Heart left ventricle (tissue), 16 donors: ENCODE measurements at regions not wholly inside any gene's neighbourhood (a gene's known extent, or its start where the extent isn't known, plus 50 kb on each side); places are given as distances from the start of the nearest gene placed in this dataset.

ENCODE experiments used
- ATAC-seq, 4 donors: fragments of 200-7000 bp; cut with Tn5 transposase; one replicate each; pipeline ENCODE4 v1.9.1; 2020 to 2022; ENCODE audit warnings: moderate library complexity in 4 of 4, mild to moderate bottlenecking in 3 of 4, moderate number of reproducible peaks in 1 of 4
- DNase-seq, 5 donors: peaks; one replicate each; pipeline ENCODE4 v3.0.0-alpha.2; 2020
- H3K27ac ChIP-seq, 12 donors: fragments of 200-600 bp; sonication (generic) in 4 of 12; one replicate each; pipeline versions ENCODE4 v1.5.0 to v1.8.0; 2016 to 2022; ENCODE audit warnings: mild to moderate bottlenecking in 2 of 12
- H3K27me3 ChIP-seq, 9 donors: fragments of 200-600 bp; sonication (generic) in 2 of 9; one replicate each; pipeline versions ENCODE4 v1.5.1 to v1.8.0; 2016 to 2022; ENCODE audit warnings: mild to moderate bottlenecking in 3 of 9
- H3K36me3 ChIP-seq, 9 donors: fragments of 200-600 bp; sonication (generic) in 2 of 9; one replicate each; pipeline versions ENCODE4 v1.5.0 to v1.8.0; 2018 to 2022; ENCODE audit warnings: mild to moderate bottlenecking in 2 of 9
- H3K4me1 ChIP-seq, 12 donors: fragments of 200-600 bp; sonication (generic) in 4 of 12; one replicate each; pipeline versions ENCODE4 v1.5.0 to v1.8.0; 2016 to 2022; ENCODE audit warnings: mild to moderate bottlenecking in 3 of 12
- H3K4me3 ChIP-seq, 12 donors: fragments of 200-600 bp; sonication (generic) in 4 of 12; one replicate each; pipeline versions ENCODE4 v1.5.0 to v1.8.0; 2017 to 2022; ENCODE audit warnings: mild to moderate bottlenecking in 9 of 12, moderate library complexity in 4 of 12
- H3K9me3 ChIP-seq, 12 donors: fragments of 200-600 bp; sonication (generic) in 4 of 12; one replicate each; pipeline versions ENCODE4 v1.5.0 to v1.8.0; 2016 to 2022; ENCODE audit warnings: mild to moderate bottlenecking in 1 of 12
- POLR2A ChIP-seq, 2 donors: fragments of 450-650 bp; IDR thresholded peaks; one replicate each; pipeline ENCODE4 v1.6.1; 2017; ENCODE audit warnings: antibody characterized with exemption in 2 of 2, mild to moderate bottlenecking in 2 of 2, moderate library complexity in 2 of 2
- WGBS, 4 donors: extraction: QIAGEN DNeasy Blood & Tissue Kit in 2 of 4; methylation state at CpG; one replicate each; pipeline versions ENCODE4 v1.1.5 to v1.1.7; 2013 to 2018; 5-methylcytosine and 5-hydroxymethylcytosine counted together
- intact Hi-C, 10 donors: fragments of 100-400 bp; cut with DNase I; formaldehyde crosslinking; loops; one replicate each; pipeline versions ENCODE4 v1.11.1 to v1.14.2; 2022
- TF ChIP-seq, protein P1 (sequence below), 12 donors: fragments of 200-600 bp; sonication (generic) in 4 of 12; IDR thresholded peaks; one replicate each; pipeline versions ENCODE4 v1.5.0 to v1.8.0; 2018 to 2022; ENCODE audit warnings: antibody characterized with exemption in 12 of 12, mild to moderate bottlenecking in 5 of 12
- donor health status: ischemic (EF 13 %, LVEDD 7.1; RV severe dilation, severe dysfunction).
- donor health status: healthy with polysubstance abuse.
- donor health status: DM: no; HTN: yes; CAD: no.
- donor health status: DM: no; HTN: no; CAD: no.
- donor health status: ischemic (EF 25% LVEDD 6.9; RV normal size, moderate dysfunction).
- donor health status: ischemic (EF 25% LVEDD 5.7; RV mildly dilated, moderate dysfunction).
- donor health status: healthy.
- donor health status: DM: yes; HTN: yes; CAD: no.
- donor health status: ischemic (EF 35%, LVEDD 5.7; RV mildly dilated, moderate dysfunction).
- donor health status: nonischemic (EF 11% LVEDD 7.7; RV severe dilation, severe dysfunction).
- donor health status: DM: yes; HTN: yes; CAD: no.
- donor health status: PGD.
- donor health status: ischemic (EF 29% LVEDD 5.4; RV normal size, mild dysfunction).
- donor health status: nonischemic (EF 23%, LVEDD 6.1; RV moderate dilation, normal function).

DNA sequence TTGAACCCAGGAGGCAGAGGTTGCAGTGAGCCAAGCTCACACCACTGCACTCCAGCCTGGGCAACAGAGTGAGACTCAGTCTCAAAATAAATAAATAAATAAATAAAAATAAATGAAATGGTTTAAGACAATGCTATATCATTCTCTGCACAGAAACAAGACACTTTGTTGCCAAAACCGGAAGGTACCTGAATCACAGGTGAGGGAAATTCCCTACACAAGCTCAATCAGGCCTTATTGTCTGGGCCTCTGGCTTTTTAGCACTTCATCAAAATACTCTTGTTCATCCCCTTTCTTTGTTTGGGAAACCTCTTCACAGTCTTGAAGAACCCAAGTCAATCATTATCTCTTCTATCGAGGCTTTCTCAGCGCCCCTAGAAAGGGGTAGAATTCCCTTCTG, 166.1 kb upstream of the NPSR1 start:
- Histone ChIP-seq H3K36me3 (no peaks in the 10 kb centered on the region), H3K27ac (no peak overlapping the region), H3K9me3 (no peaks in the 10 kb centered on the region), H3K27me3 (no peaks in the 10 kb centered on the region), H3K4me3 (no peak overlapping the region), H3K4me1 (no peaks in the 10 kb centered on the region)
- DNase-seq (no peak), ATAC-seq (no peak)
- intact Hi-C loops, result no loop called here
- 91 to 98% (median 94%) methylated on average over 3 of the region's 3 CpGs for WGBS, 4 donors
- TF ChIP-seq, protein P1, sequence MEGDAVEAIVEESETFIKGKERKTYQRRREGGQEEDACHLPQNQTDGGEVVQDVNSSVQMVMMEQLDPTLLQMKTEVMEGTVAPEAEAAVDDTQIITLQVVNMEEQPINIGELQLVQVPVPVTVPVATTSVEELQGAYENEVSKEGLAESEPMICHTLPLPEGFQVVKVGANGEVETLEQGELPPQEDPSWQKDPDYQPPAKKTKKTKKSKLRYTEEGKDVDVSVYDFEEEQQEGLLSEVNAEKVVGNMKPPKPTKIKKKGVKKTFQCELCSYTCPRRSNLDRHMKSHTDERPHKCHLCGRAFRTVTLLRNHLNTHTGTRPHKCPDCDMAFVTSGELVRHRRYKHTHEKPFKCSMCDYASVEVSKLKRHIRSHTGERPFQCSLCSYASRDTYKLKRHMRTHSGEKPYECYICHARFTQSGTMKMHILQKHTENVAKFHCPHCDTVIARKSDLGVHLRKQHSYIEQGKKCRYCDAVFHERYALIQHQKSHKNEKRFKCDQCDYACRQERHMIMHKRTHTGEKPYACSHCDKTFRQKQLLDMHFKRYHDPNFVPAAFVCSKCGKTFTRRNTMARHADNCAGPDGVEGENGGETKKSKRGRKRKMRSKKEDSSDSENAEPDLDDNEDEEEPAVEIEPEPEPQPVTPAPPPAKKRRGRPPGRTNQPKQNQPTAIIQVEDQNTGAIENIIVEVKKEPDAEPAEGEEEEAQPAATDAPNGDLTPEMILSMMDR (IDR thresholded peaks at IDR 0.05), result no peak

DNA sequence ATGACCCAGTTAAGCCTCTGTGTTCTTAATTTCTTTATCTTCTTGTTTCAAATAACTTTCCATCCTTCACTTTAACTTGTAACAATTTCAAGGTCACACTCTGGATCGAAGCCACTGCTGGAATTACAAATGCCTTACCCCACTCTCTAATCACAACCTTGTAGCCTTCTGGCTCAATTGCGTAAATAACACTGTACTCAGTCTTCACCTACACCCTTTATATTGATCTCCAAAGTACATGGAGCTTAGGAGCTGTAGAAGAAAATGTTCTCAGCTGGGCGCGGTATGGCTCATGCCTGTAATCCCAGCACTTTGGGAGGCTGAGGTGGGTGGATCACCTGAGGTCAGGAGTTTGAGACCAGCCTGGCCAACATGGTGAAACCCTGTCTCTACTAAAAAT, 164.3 kb upstream of the NPSR1 start:
- no peaks in the 10 kb centered on the region for H3K36me3 ChIP-seq
- ATAC-seq (no peak), DNase-seq (no peak)
- H3K9me3 ChIP-seq, result no peaks in the 10 kb centered on the region
- no peak overlapping the region for H3K27ac ChIP-seq
- WGBS, 4 donors, result 83 to 88% (median 86%) methylated on average over 4 of the region's 4 CpGs
- intact Hi-C loops, result no loop called here
- TF ChIP-seq, protein P1 (IDR thresholded peaks at IDR 0.05), result no peak
- TF ChIP-seq POLR2A (IDR thresholded peaks at IDR 0.05), result no peak
- no peaks in the 10 kb centered on the region for H3K27me3 ChIP-seq
- no peaks in the 10 kb centered on the region for H3K4me1 ChIP-seq
- H3K4me3 ChIP-seq, result no peak overlapping the region

GRCh38 chr7:34497153-34497777, 160.8 kb upstream of the NPSR1 start:
- no peaks in the 10 kb centered on the region for H3K9me3 ChIP-seq
- no peak overlapping the region for H3K27ac ChIP-seq
- intact Hi-C loops, result no loop called here

DNA sequence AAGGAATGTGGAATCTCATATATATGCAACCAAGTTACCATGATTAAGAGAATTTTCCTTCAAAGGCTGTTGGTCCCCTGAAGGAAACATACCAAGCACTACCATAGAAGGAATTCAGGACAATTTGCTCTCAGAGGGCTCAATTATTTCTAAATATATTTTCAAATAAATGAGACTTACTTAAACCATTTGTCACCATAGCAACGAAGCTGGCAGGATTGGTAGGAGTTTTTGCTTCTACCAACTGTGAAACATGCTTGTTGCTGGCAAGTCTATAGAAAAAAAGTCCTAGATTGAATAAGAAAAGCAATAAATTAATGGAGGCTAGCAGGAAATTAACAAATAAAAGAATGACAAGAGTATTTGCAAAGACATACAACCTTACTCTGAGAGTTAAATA, 156.9 kb upstream of the NPSR1 start:
- no peaks in the 10 kb centered on the region for H3K9me3 ChIP-seq
- no peaks in the 10 kb centered on the region for H3K4me1 ChIP-seq
- intact Hi-C loops, result no loop called here
- no peak overlapping the region for H3K4me3 ChIP-seq
- H3K36me3 ChIP-seq, result no peaks in the 10 kb centered on the region
- no peak for ATAC-seq
- H3K27me3 ChIP-seq, result no peaks in the 10 kb centered on the region
- no peak for DNase-seq
- H3K27ac ChIP-seq, result no peak overlapping the region
- WGBS, 4 donors, result 58 to 67% (median 65%) methylated on average over 1 of the region's 1 CpG
- no peak for TF ChIP-seq POLR2A (IDR thresholded peaks at IDR 0.05)

More at GRCh38 chr7:34497153-34497777, 160.8 kb upstream of the NPSR1 start:
- Histone ChIP-seq H3K4me3 (no peak overlapping the region), H3K4me1 (no peaks in the 10 kb centered on the region), H3K27me3 (no peaks in the 10 kb centered on the region), H3K36me3 (no peaks in the 10 kb centered on the region)
- ATAC-seq (no peak), DNase-seq (no peak)
- no peak for TF ChIP-seq POLR2A (IDR thresholded peaks at IDR 0.05)
- TF ChIP-seq, protein P1 (IDR thresholded peaks at IDR 0.05), result peak in 3 of 12 donors; percentile 2 to 22 (median 12)
- 65 to 72% (median 70%) methylated on average over 4 of the region's 4 CpGs for WGBS, 4 donors

DNA sequence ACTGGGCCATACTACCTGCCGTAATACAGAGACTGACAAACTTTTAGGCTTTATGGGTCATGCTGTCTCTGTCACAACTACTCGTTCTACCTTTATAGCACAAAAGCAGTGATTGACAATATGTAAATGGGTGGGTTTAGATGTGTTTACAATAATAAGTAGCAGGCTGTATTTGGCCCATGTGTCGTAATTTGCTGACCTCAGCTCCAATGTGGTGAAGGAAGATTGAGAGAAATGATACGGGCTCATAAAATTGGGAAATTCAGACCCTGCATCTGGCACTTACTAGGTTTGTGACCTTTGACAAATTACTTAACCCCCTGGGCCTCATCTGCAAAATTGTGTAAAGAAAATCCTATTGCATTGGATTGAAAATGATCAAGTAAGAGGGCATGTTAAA, 150.8 kb upstream of the NPSR1 start:
- no peak overlapping the region for H3K4me3 ChIP-seq
- ATAC-seq (no peak), DNase-seq (no peak)
- peaks cover 0 to 19% (median 0%) of the 10 kb centered on the region in 12 donors for H3K9me3 ChIP-seq
- 72 to 93% (median 89%) methylated on average over 4 of the region's 4 CpGs for WGBS, 4 donors
- no peaks in the 10 kb centered on the region for H3K27me3 ChIP-seq
- no peaks in the 10 kb centered on the region for H3K4me1 ChIP-seq
- TF ChIP-seq POLR2A (IDR thresholded peaks at IDR 0.05), result no peak
- TF ChIP-seq, protein P1 (IDR thresholded peaks at IDR 0.05), result no peak
- intact Hi-C loops, result no loop called here
- H3K27ac ChIP-seq, result no peak overlapping the region
- H3K36me3 ChIP-seq, result no peaks in the 10 kb centered on the region
